K562 (cell line): ENCODE measurements at regions not wholly inside any gene's neighbourhood (a gene's known extent, or its start where the extent isn't known, plus 50 kb on each side); places are given as distances from the start of the nearest gene placed in this dataset.

Experiments used
- ATAC-seq: fragments of 200-7000 bp; cut with Tn5 transposase; 3 replicates; pipeline ENCODE4 v1.9.1; 2020; ENCODE audit warnings: moderate library complexity
- BruUV-seq: library from RNA; stranded (reverse); fragments of 400-500 nt; replicated peaks from 2 replicates; lab custom pipeline; 2021; lab: Mats Ljungman, UMichigan
- CTCF ChIA-PET: fragments of 300-600 bp; formaldehyde crosslinking; extraction: SDS; loops from one replicate; lab custom pipeline; 2021; ENCODE audit warnings: low intra/inter-chr PET ratio; lab: Yijun Ruan, JAX
- POLR2A ChIA-PET: fragments of 300-600, 350-650 bp; sonication (Branson Sonifier 250); formaldehyde crosslinking; extraction: SDS; loops from one replicate; lab custom pipeline; 2021; ENCODE audit warnings: antibody characterized with exemption, inconsistent platforms; lab: Yijun Ruan, JAX
- DNase-seq, 4 experiments: peaks; one replicate each; pipeline versions ENCODE4 v3.0.0 to v3.0.0-alpha.2; 2011 to 2018; ENCODE audit warnings: low spot score in 3 of 4, mixed read lengths in 3 of 4; ENCODE audit errors: extremely low read depth in 1 of 4
- FAIRE-seq: peaks from 2 replicates; lab custom pipeline; 2011; peaks lifted over from hg19 to GRCh38; lab: Jason Lieb, UNC
- H2AFZ ChIP-seq: 2 replicates; pipeline ENCODE4 v1.6.0; 2011; ENCODE audit warnings: low read depth, low read length, control low read depth, inconsistent platforms
- H3K27ac ChIP-seq: fragments of 200-600 bp; 3 replicates; pipeline ENCODE4 v1.8.0; 2011; ENCODE audit warnings: low read depth, mild to moderate bottlenecking, control low read depth, inconsistent platforms, low read length, moderate library complexity, mixed read lengths; ENCODE audit errors: extremely low read depth
- H3K27me3 ChIP-seq, 2 experiments: fragments of 300-600 bp in 1 of 2; 2 replicates in 1 of 2; 3 replicates in 1 of 2; pipeline versions ENCODE4 v1.6.0 to v1.8.0; 2011; ENCODE audit warnings: inconsistent platforms in 2 of 2, low read length in 2 of 2, mild to moderate bottlenecking in 1 of 2, mixed read lengths in 1 of 2, moderate library complexity in 1 of 2; ENCODE audit not compliant: control insufficient read depth in 2 of 2, insufficient read depth in 2 of 2
- H3K36me3 ChIP-seq: fragments of 300-600 bp; 3 replicates; pipeline ENCODE4 v1.8.0; 2011; ENCODE audit warnings: mild to moderate bottlenecking, low read length, inconsistent platforms; ENCODE audit not compliant: control insufficient read depth, insufficient read depth
- H3K4me1 ChIP-seq, 2 experiments: fragments of 200-600 bp in 1 of 2; replicated peaks in 1 of 2; 2 replicates in 1 of 2; 3 replicates in 1 of 2; pipeline versions ENCODE4 v1.5.1 to v1.8.0; 2011; ENCODE audit warnings: inconsistent platforms in 2 of 2, low read length in 2 of 2, mild to moderate bottlenecking in 1 of 2, mixed read lengths in 1 of 2, moderate library complexity in 1 of 2; ENCODE audit not compliant: control insufficient read depth in 2 of 2, insufficient read depth in 2 of 2
- H3K4me2 ChIP-seq: 2 replicates; pipeline ENCODE4 v1.6.1; 2011; ENCODE audit warnings: low read length, control low read depth, inconsistent platforms, mixed read lengths; ENCODE audit not compliant: insufficient read depth
- H3K4me3 ChIP-seq: fragments of 200-600 bp; sonication (generic), shearing (Covaris generic); 2 replicates; pipeline ENCODE4 v1.5.1; 2016; ENCODE audit warnings: control low read depth, inconsistent platforms
- H3K79me2 ChIP-seq: fragments of 200-600 bp; 3 replicates; pipeline ENCODE4 v1.8.0; 2011; ENCODE audit warnings: low read length, inconsistent platforms; ENCODE audit not compliant: control insufficient read depth, insufficient read depth
- H3K9ac ChIP-seq, 2 experiments: 2 replicates each; pipeline versions ENCODE4 v1.6.0 to v1.6.1; 2011; ENCODE audit warnings: low read depth in 2 of 2, low read length in 2 of 2, control low read depth in 1 of 2, inconsistent platforms in 1 of 2, mild to moderate bottlenecking in 1 of 2, mixed read lengths in 1 of 2; ENCODE audit not compliant: insufficient read depth in 1 of 2
- H3K9me1 ChIP-seq: one replicate; pipeline ENCODE4 v1.6.0; 2011; ENCODE audit warnings: inconsistent platforms, mild to moderate bottlenecking, low read length, moderate library complexity; ENCODE audit not compliant: control insufficient read depth, insufficient read depth
- H3K9me3 ChIP-seq: replicated peaks from 2 replicates; pipeline ENCODE4 v1.5.1; 2011; ENCODE audit warnings: low read depth, low read length, inconsistent platforms; ENCODE audit not compliant: control insufficient read depth, insufficient read depth
- H4K20me1 ChIP-seq: replicated peaks from 2 replicates; pipeline ENCODE4 v1.6.1; 2011; ENCODE audit warnings: low read length, inconsistent platforms, mixed read lengths; ENCODE audit not compliant: control insufficient read depth, insufficient read depth
- CBFA2T3 ChIP-seq: fragments of 450-650 bp; IDR thresholded peaks from 2 replicates; pipeline ENCODE4 v1.6.1; 2017
- E2F3 ChIP-seq: fragments of 250-450 bp; sonication (Bioruptor Pico); IDR thresholded peaks from 2 replicates; pipeline ENCODE4 v1.4.0; 2020; ENCODE audit warnings: mild to moderate bottlenecking
- MCM2 ChIP-seq: fragments of 450-650 bp; IDR thresholded peaks from 2 replicates; pipeline ENCODE4 v1.6.1; 2017; ENCODE audit warnings: low read depth, mild to moderate bottlenecking
- NCOA4 ChIP-seq: fragments of 450-650 bp; IDR thresholded peaks from 2 replicates; pipeline ENCODE4 v1.6.1; 2018; ENCODE audit warnings: mild to moderate bottlenecking; ENCODE audit not compliant: partially characterized antibody
- NR4A1 ChIP-seq, 2 experiments: fragments of 250-450 bp in 1 of 2; fragments of 450-650 bp in 1 of 2; sonication (Bioruptor Pico) in 1 of 2; IDR thresholded peaks; 2 replicates each; pipeline versions ENCODE4 v1.4.0 to v1.6.1; 2016 to 2020; ENCODE audit warnings: mild to moderate bottlenecking in 2 of 2, missing compliant biosample characterization in 1 of 2, missing genetic modification characterization in 1 of 2, moderate library complexity in 1 of 2
- PHF21A ChIP-seq: fragments of 450-650 bp; IDR thresholded peaks from 2 replicates; pipeline ENCODE4 v1.6.1; 2017; ENCODE audit warnings: low read depth, borderline replicate concordance
- PREB ChIP-seq: sonication (generic); formaldehyde crosslinking; IDR thresholded peaks from 2 replicates; pipeline ENCODE4 v1.8.1; 2023; ENCODE audit warnings: mild to moderate bottlenecking, missing genetic modification reagents
- STAT5B ChIP-seq: fragments of 250-450 bp; sonication (Bioruptor Pico); IDR thresholded peaks from 2 replicates; pipeline ENCODE4 v1.8.0; 2021; ENCODE audit warnings: mild to moderate bottlenecking, inconsistent platforms
- STAT6 ChIP-seq: sonication (generic); formaldehyde crosslinking; IDR thresholded peaks from 2 replicates; pipeline ENCODE4 v1.8.1; 2023; ENCODE audit warnings: mild to moderate bottlenecking, missing genetic modification reagents
- TAF1 ChIP-seq: IDR thresholded peaks from 2 replicates; pipeline ENCODE4 v1.6.1; 2011; ENCODE audit warnings: mild to moderate bottlenecking, low read length, moderate library complexity; ENCODE audit not compliant: insufficient read depth, control insufficient read depth, severe bottlenecking; ENCODE audit errors: extremely low read depth
- ZNF584 ChIP-seq: fragments of 200-800 bp; sonication (Bioruptor generic); IDR thresholded peaks from 2 replicates; pipeline ENCODE4 v1.6.1; 2016; ENCODE audit warnings: low read depth, mild to moderate bottlenecking, missing genetic modification characterization, missing compliant biosample characterization
- ZNF778 ChIP-seq: fragments of 450-650 bp; formaldehyde crosslinking; IDR thresholded peaks from 2 replicates; pipeline ENCODE4 v1.4.0; 2020; ENCODE audit warnings: mild to moderate bottlenecking, moderate library complexity
- WGBS: fragments of 100-300 bp; shearing (Covaris generic); methylation state at CpG from one replicate; pipeline ENCODE4 v1.1.6; 2016; ENCODE audit warnings: low coverage, mixed read lengths; ENCODE audit not compliant: insufficient coverage; ENCODE audit errors: missing lambda C conversion rate; 5-methylcytosine and 5-hydroxymethylcytosine counted together
- in situ Hi-C: fragments of 300-500 bp; cut with MboI; formaldehyde crosslinking; loops from 4 replicates; pipeline ENCODE4 v1.15.0; 2018; ENCODE audit warnings: inconsistent platforms, mixed read lengths
- intact Hi-C: fragments of 100-400 bp; cut with micrococcal nuclease; formaldehyde crosslinking; loops from 2 replicates; pipeline ENCODE4 v1.14.2; 2022
- TF ChIP-seq, protein P1 (sequence below): fragments of 250-450 bp; sonication (Bioruptor Pico); IDR thresholded peaks from 2 replicates; pipeline ENCODE4 v1.4.0; 2020; ENCODE audit warnings: mild to moderate bottlenecking, moderate library complexity, borderline replicate concordance
- TF ChIP-seq, protein P2 (sequence below): fragments of 450-650 bp; formaldehyde crosslinking; IDR thresholded peaks from 2 replicates; pipeline ENCODE4 v1.4.0; 2020; ENCODE audit warnings: mild to moderate bottlenecking, mixed read lengths

- TF ChIP-seq STAT6 (CRISPR knock-in tag), result no peak
- no peak for TF ChIP-seq NR4A1 (CRISPR knock-in tag; IDR thresholded peaks at IDR 0.05)
- TF ChIP-seq NR4A1 (tag; IDR thresholded peaks at IDR 0.05), result no peak
- TF ChIP-seq, protein P1, sequence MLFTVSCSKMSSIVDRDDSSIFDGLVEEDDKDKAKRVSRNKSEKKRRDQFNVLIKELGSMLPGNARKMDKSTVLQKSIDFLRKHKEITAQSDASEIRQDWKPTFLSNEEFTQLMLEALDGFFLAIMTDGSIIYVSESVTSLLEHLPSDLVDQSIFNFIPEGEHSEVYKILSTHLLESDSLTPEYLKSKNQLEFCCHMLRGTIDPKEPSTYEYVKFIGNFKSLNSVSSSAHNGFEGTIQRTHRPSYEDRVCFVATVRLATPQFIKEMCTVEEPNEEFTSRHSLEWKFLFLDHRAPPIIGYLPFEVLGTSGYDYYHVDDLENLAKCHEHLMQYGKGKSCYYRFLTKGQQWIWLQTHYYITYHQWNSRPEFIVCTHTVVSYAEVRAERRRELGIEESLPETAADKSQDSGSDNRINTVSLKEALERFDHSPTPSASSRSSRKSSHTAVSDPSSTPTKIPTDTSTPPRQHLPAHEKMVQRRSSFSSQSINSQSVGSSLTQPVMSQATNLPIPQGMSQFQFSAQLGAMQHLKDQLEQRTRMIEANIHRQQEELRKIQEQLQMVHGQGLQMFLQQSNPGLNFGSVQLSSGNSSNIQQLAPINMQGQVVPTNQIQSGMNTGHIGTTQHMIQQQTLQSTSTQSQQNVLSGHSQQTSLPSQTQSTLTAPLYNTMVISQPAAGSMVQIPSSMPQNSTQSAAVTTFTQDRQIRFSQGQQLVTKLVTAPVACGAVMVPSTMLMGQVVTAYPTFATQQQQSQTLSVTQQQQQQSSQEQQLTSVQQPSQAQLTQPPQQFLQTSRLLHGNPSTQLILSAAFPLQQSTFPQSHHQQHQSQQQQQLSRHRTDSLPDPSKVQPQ (CRISPR knock-in tag), result no peak
- no peak for TF ChIP-seq MCM2
Measured at GRCh38 chr12:127588249-127588648, 678.7 kb upstream of the TMEM132C start (continued).

DNA sequence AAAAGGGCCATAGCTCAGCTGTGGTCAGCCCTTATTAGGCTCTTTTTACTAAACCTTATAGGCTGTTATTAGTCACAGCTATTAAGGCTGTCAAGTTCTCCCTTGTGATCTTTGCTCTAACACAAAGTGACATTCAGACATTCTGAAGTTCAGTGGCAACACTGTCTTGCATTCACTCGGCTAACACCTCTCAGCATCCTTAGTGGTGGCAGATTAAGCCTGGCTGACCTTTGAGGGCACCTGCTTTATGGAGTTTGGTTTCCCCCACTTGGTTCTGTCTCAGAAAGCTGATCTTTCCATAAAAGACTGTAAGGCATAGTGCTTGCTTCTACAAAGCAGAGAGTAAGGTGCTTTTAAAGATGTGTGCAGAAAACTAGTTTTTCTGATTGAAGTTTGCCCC, 677.4 kb upstream of the TMEM132C start:
- WGBS, result 0% methylated on average over 1 of the region's 1 CpG
- no peak for FAIRE-seq
- H4K20me1 ChIP-seq, result no peaks in the 10 kb centered on the region
- no peaks in the 10 kb centered on the region for H3K9me3 ChIP-seq
- no peak overlapping the region for H3K27ac ChIP-seq
- no peak overlapping the region for H3K9ac ChIP-seq
- no peaks in the 10 kb centered on the region for H3K79me2 ChIP-seq
- BruUV-seq, result no TSS peak
- intact Hi-C loops, result no loop called here
- H3K4me1 ChIP-seq, result no peaks in the 10 kb centered on the region
- in situ Hi-C loops, result no loop called here
- H3K4me3 ChIP-seq, result no peak overlapping the region
- no peak for DNase-seq
- ATAC-seq, result no peak
- ChIA-PET CTCF (no interaction called here), POLR2A (no interaction called here)
- H3K9me1 ChIP-seq, result no peaks in the 10 kb centered on the region
- H3K27me3 ChIP-seq, result no peaks in the 10 kb centered on the region
- no peak overlapping the region for H2AFZ ChIP-seq
- no peak overlapping the region for H3K4me2 ChIP-seq
- H3K36me3 ChIP-seq, result no peaks in the 10 kb centered on the region
- no peak for TF ChIP-seq E2F3 (CRISPR knock-in tag)
- TF ChIP-seq PHF21A, result no peak
- TF ChIP-seq CBFA2T3, result no peak
- TF ChIP-seq STAT5B (CRISPR knock-in tag), result no peak
- TF ChIP-seq ZNF778 (CRISPR knock-in tag), result no peak
- TF ChIP-seq PREB (CRISPR knock-in tag), result no peak
- no peak for TF ChIP-seq NCOA4
- TF ChIP-seq ZNF584 (CRISPR knock-in tag), result no peak
- TF ChIP-seq, protein P2, sequence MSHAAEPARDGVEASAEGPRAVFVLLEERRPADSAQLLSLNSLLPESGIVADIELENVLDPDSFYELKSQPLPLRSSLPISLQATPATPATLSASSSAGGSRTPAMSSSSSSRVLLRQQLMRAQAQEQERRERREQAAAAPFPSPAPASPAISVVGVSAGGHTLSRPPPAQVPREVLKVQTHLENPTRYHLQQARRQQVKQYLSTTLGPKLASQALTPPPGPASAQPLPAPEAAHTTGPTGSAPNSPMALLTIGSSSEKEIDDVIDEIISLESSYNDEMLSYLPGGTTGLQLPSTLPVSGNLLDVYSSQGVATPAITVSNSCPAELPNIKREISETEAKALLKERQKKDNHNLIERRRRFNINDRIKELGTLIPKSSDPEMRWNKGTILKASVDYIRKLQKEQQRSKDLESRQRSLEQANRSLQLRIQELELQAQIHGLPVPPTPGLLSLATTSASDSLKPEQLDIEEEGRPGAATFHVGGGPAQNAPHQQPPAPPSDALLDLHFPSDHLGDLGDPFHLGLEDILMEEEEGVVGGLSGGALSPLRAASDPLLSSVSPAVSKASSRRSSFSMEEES (CRISPR knock-in tag), result no peak
- TF ChIP-seq TAF1, result no peak
